K562 (cell line): ENCODE measurements at regions not wholly inside any gene's neighbourhood (a gene's known extent, or its start where the extent isn't known, plus 50 kb on each side); places are given as distances from the start of the nearest gene placed in this dataset.

ENCODE experiments used
- ATAC-seq: fragments of 200-7000 bp; cut with Tn5 transposase; 3 replicates; pipeline ENCODE4 v1.9.1; 2020; ENCODE audit warnings: moderate library complexity
- BruUV-seq: library from RNA; stranded (reverse); fragments of 400-500 nt; replicated peaks from 2 replicates; lab custom pipeline; 2021; lab: Mats Ljungman, UMichigan
- CTCF ChIA-PET: fragments of 300-600 bp; formaldehyde crosslinking; extraction: SDS; loops from one replicate; lab custom pipeline; 2021; ENCODE audit warnings: low intra/inter-chr PET ratio; lab: Yijun Ruan, JAX
- POLR2A ChIA-PET: fragments of 300-600, 350-650 bp; sonication (Branson Sonifier 250); formaldehyde crosslinking; extraction: SDS; loops from one replicate; lab custom pipeline; 2021; ENCODE audit warnings: antibody characterized with exemption, inconsistent platforms; lab: Yijun Ruan, JAX
- DNase-seq, 4 experiments: peaks; one replicate each; pipeline versions ENCODE4 v3.0.0 to v3.0.0-alpha.2; 2011 to 2018; ENCODE audit warnings: low spot score in 3 of 4, mixed read lengths in 3 of 4; ENCODE audit errors: extremely low read depth in 1 of 4
- FAIRE-seq: peaks from 2 replicates; lab custom pipeline; 2011; peaks lifted over from hg19 to GRCh38; lab: Jason Lieb, UNC
- H2AFZ ChIP-seq: 2 replicates; pipeline ENCODE4 v1.6.0; 2011; ENCODE audit warnings: low read depth, low read length, control low read depth, inconsistent platforms
- H3K27ac ChIP-seq: fragments of 200-600 bp; 3 replicates; pipeline ENCODE4 v1.8.0; 2011; ENCODE audit warnings: low read depth, mild to moderate bottlenecking, control low read depth, inconsistent platforms, low read length, moderate library complexity, mixed read lengths; ENCODE audit errors: extremely low read depth
- H3K27me3 ChIP-seq, 2 experiments: fragments of 300-600 bp in 1 of 2; 2 replicates in 1 of 2; 3 replicates in 1 of 2; pipeline versions ENCODE4 v1.6.0 to v1.8.0; 2011; ENCODE audit warnings: inconsistent platforms in 2 of 2, low read length in 2 of 2, mild to moderate bottlenecking in 1 of 2, mixed read lengths in 1 of 2, moderate library complexity in 1 of 2; ENCODE audit not compliant: control insufficient read depth in 2 of 2, insufficient read depth in 2 of 2
- H3K36me3 ChIP-seq: fragments of 300-600 bp; 3 replicates; pipeline ENCODE4 v1.8.0; 2011; ENCODE audit warnings: mild to moderate bottlenecking, low read length, inconsistent platforms; ENCODE audit not compliant: control insufficient read depth, insufficient read depth
- H3K4me1 ChIP-seq, 2 experiments: fragments of 200-600 bp in 1 of 2; replicated peaks in 1 of 2; 2 replicates in 1 of 2; 3 replicates in 1 of 2; pipeline versions ENCODE4 v1.5.1 to v1.8.0; 2011; ENCODE audit warnings: inconsistent platforms in 2 of 2, low read length in 2 of 2, mild to moderate bottlenecking in 1 of 2, mixed read lengths in 1 of 2, moderate library complexity in 1 of 2; ENCODE audit not compliant: control insufficient read depth in 2 of 2, insufficient read depth in 2 of 2
- H3K4me2 ChIP-seq: 2 replicates; pipeline ENCODE4 v1.6.1; 2011; ENCODE audit warnings: low read length, control low read depth, inconsistent platforms, mixed read lengths; ENCODE audit not compliant: insufficient read depth
- H3K4me3 ChIP-seq: fragments of 200-600 bp; sonication (generic), shearing (Covaris generic); 2 replicates; pipeline ENCODE4 v1.5.1; 2016; ENCODE audit warnings: control low read depth, inconsistent platforms
- H3K79me2 ChIP-seq: fragments of 200-600 bp; 3 replicates; pipeline ENCODE4 v1.8.0; 2011; ENCODE audit warnings: low read length, inconsistent platforms; ENCODE audit not compliant: control insufficient read depth, insufficient read depth
- H3K9ac ChIP-seq, 2 experiments: 2 replicates each; pipeline versions ENCODE4 v1.6.0 to v1.6.1; 2011; ENCODE audit warnings: low read depth in 2 of 2, low read length in 2 of 2, control low read depth in 1 of 2, inconsistent platforms in 1 of 2, mild to moderate bottlenecking in 1 of 2, mixed read lengths in 1 of 2; ENCODE audit not compliant: insufficient read depth in 1 of 2
- H3K9me1 ChIP-seq: one replicate; pipeline ENCODE4 v1.6.0; 2011; ENCODE audit warnings: inconsistent platforms, mild to moderate bottlenecking, low read length, moderate library complexity; ENCODE audit not compliant: control insufficient read depth, insufficient read depth
- H3K9me3 ChIP-seq: replicated peaks from 2 replicates; pipeline ENCODE4 v1.5.1; 2011; ENCODE audit warnings: low read depth, low read length, inconsistent platforms; ENCODE audit not compliant: control insufficient read depth, insufficient read depth
- H4K20me1 ChIP-seq: replicated peaks from 2 replicates; pipeline ENCODE4 v1.6.1; 2011; ENCODE audit warnings: low read length, inconsistent platforms, mixed read lengths; ENCODE audit not compliant: control insufficient read depth, insufficient read depth
- MTF1 ChIP-seq: fragments of 250-450 bp; sonication (Bioruptor Pico); IDR thresholded peaks from 2 replicates; pipeline ENCODE4 v1.9.0; 2021; ENCODE audit warnings: moderate library complexity, mild to moderate bottlenecking, inconsistent platforms, borderline replicate concordance
- PHTF2 ChIP-seq: fragments of 250-450 bp; sonication (Bioruptor Pico); IDR thresholded peaks from 2 replicates; pipeline ENCODE4 v1.5.0; 2021; ENCODE audit warnings: mild to moderate bottlenecking
- POLR3A ChIP-seq: IDR thresholded peaks from 2 replicates; pipeline ENCODE4 v1.6.1; 2011; ENCODE audit warnings: borderline replicate concordance, mild to moderate bottlenecking, moderate library complexity; ENCODE audit not compliant: insufficient read length, insufficient read depth; ENCODE audit errors: extremely low read depth
- SMAD1 ChIP-seq: fragments of 150-350 bp; IDR thresholded peaks from 2 replicates; pipeline ENCODE4 v1.6.1; 2014; ENCODE audit warnings: low read length, low read depth; ENCODE audit not compliant: partially characterized antibody
- TCFL5 ChIP-seq: fragments of 250-450 bp; sonication (Bioruptor Pico); conservative IDR thresholded peaks from 2 replicates; pipeline ENCODE4 v1.6.1; 2021; ENCODE audit warnings: mild to moderate bottlenecking, moderate library complexity, matching md5 sums
- ZNF274 ChIP-seq: IDR thresholded peaks from 2 replicates; pipeline ENCODE4 v1.6.1; 2011; ENCODE audit warnings: low read depth, mild to moderate bottlenecking, low read length, moderate library complexity, borderline replicate concordance
- WGBS: fragments of 100-300 bp; shearing (Covaris generic); methylation state at CpG from one replicate; pipeline ENCODE4 v1.1.6; 2016; ENCODE audit warnings: low coverage, mixed read lengths; ENCODE audit not compliant: insufficient coverage; ENCODE audit errors: missing lambda C conversion rate; 5-methylcytosine and 5-hydroxymethylcytosine counted together
- in situ Hi-C: fragments of 300-500 bp; cut with MboI; formaldehyde crosslinking; loops from 4 replicates; pipeline ENCODE4 v1.15.0; 2018; ENCODE audit warnings: inconsistent platforms, mixed read lengths
- intact Hi-C: fragments of 100-400 bp; cut with micrococcal nuclease; formaldehyde crosslinking; loops from 2 replicates; pipeline ENCODE4 v1.14.2; 2022
- TF ChIP-seq, protein P1 (sequence below): fragments of 200-800 bp; sonication (Bioruptor generic); IDR thresholded peaks from 2 replicates; pipeline ENCODE4 v1.6.1; 2016; ENCODE audit warnings: missing genetic modification characterization, missing compliant biosample characterization

DNA sequence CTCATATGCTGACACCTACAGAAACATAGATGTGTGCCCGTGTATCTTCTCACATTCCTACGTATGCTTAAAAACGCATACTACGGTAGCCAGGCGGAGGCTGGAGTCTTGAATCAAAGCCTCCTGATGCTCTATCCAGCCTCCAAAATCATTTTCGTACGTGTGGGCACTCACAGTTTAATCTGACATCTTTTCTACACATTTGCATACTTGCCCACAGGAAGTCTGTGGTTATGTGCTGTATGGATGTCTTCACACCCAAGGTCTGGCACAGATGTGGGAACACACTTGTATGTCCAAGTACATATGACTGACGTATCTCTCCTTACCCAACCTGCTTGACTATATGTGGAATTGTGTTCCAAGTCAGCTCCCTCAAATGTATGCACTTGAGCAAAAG, 561.8 kb upstream of the CADM1 start:
- no peak for FAIRE-seq
- no TSS peak for BruUV-seq
- no peak for DNase-seq

More for the DNA sequence above, 561.8 kb upstream of the CADM1 start:
- Histone ChIP-seq H3K9ac (no peak overlapping the region), H3K4me3 (no peak overlapping the region), H2AFZ (no peak overlapping the region), H3K27me3 (no peaks in the 10 kb centered on the region), H3K79me2 (no peaks in the 10 kb centered on the region), H3K4me1 (no peaks in the 10 kb centered on the region; a peak in 1 of 5 replicates), H3K36me3 (no peaks in the 10 kb centered on the region), H3K4me2 (no peak overlapping the region), H3K9me3 (no peaks in the 10 kb centered on the region), H3K9me1 (no peaks in the 10 kb centered on the region), H4K20me1 (no peaks in the 10 kb centered on the region), H3K27ac (no peak overlapping the region)
- 0% methylated on average over 8 of the region's 8 CpGs for WGBS
- intact Hi-C loops (no loop called here), in situ Hi-C loops (loop anchor here (25.0 kb wide), 1 partner anchor 729 kb away; no protein-coding TSS in a partner anchor)
- no peak for ATAC-seq
- TF ChIP-seq POLR3A, result no peak
- TF ChIP-seq, protein P1, sequence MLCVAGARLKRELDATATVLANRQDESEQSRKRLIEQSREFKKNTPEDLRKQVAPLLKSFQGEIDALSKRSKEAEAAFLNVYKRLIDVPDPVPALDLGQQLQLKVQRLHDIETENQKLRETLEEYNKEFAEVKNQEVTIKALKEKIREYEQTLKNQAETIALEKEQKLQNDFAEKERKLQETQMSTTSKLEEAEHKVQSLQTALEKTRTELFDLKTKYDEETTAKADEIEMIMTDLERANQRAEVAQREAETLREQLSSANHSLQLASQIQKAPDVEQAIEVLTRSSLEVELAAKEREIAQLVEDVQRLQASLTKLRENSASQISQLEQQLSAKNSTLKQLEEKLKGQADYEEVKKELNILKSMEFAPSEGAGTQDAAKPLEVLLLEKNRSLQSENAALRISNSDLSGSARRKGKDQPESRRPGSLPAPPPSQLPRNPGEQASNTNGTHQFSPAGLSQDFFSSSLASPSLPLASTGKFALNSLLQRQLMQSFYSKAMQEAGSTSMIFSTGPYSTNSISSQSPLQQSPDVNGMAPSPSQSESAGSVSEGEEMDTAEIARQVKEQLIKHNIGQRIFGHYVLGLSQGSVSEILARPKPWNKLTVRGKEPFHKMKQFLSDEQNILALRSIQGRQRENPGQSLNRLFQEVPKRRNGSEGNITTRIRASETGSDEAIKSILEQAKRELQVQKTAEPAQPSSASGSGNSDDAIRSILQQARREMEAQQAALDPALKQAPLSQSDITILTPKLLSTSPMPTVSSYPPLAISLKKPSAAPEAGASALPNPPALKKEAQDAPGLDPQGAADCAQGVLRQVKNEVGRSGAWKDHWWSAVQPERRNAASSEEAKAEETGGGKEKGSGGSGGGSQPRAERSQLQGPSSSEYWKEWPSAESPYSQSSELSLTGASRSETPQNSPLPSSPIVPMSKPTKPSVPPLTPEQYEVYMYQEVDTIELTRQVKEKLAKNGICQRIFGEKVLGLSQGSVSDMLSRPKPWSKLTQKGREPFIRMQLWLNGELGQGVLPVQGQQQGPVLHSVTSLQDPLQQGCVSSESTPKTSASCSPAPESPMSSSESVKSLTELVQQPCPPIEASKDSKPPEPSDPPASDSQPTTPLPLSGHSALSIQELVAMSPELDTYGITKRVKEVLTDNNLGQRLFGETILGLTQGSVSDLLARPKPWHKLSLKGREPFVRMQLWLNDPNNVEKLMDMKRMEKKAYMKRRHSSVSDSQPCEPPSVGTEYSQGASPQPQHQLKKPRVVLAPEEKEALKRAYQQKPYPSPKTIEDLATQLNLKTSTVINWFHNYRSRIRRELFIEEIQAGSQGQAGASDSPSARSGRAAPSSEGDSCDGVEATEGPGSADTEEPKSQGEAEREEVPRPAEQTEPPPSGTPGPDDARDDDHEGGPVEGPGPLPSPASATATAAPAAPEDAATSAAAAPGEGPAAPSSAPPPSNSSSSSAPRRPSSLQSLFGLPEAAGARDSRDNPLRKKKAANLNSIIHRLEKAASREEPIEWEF (CRISPR knock-in tag), result no peak
- TF ChIP-seq MTF1 (CRISPR knock-in tag), result no peak
- TF ChIP-seq PHTF2 (CRISPR knock-in tag), result no peak
- TF ChIP-seq SMAD1, result no peak
- no peak for TF ChIP-seq TCFL5 (CRISPR knock-in tag)
- TF ChIP-seq ZNF274, result no peak
- ChIA-PET POLR2A (interaction anchor here (0.8 kb wide), 1 partner anchor 16 kb away, joined by 4 read pairs; no protein-coding TSS in a partner anchor), CTCF (no interaction called here)
